ENCODE measurements at regions not wholly inside any gene's neighbourhood (a gene's known extent, or its start where the extent isn't known, plus 50 kb on each side); places are given as distances from the start of the nearest gene placed in this dataset.

- H3K36me3 ChIP-seq (ENCODE audit: control insufficient read depth, insufficient read depth, low read length), result no peaks in the 10 kb centered on the region
- H3K4me3 ChIP-seq (ENCODE audit: low read length), result no peak overlapping the region
- H3K4me1 ChIP-seq (ENCODE audit: control insufficient read depth, insufficient read depth, low read length), result peaks cover 3% of the 10 kb centered on the region
- no peak for DNase-seq
- no peaks in the 10 kb centered on the region for H3K27me3 ChIP-seq (ENCODE audit: control insufficient read depth, insufficient read depth, low read length)
- 90% methylated on average over 2 of the region's 2 CpGs for WGBS (ENCODE audit: insufficient coverage)
- no peaks in the 10 kb centered on the region for H3K9me3 ChIP-seq (replicated peaks; ENCODE audit: control insufficient read depth, low read depth, low read length)
- no peak overlapping the region for H3K27ac ChIP-seq (ENCODE audit: low read length)
Observed at GRCh38 chr2:150588506-150588870, 101.0 kb upstream of the RND3 start.

- Histone ChIP-seq H3K4me3 (ENCODE audit: low read length) (no peak overlapping the region), H3K27me3 (ENCODE audit: control insufficient read depth, insufficient read depth, low read length) (no peaks in the 10 kb centered on the region), H3K4me1 (ENCODE audit: control insufficient read depth, insufficient read depth, low read length) (peaks cover 3% of the 10 kb centered on the region), H3K27ac (ENCODE audit: low read length) (no peak overlapping the region), H3K9me3 (replicated peaks; ENCODE audit: control insufficient read depth, low read depth, low read length) (no peaks in the 10 kb centered on the region), H3K36me3 (ENCODE audit: control insufficient read depth, insufficient read depth, low read length) (no peaks in the 10 kb centered on the region)
- WGBS (ENCODE audit: insufficient coverage), result 36% methylated on average over 7 of the region's 10 CpGs
- peak; percentile 41 for DNase-seq
Observed at GRCh38 chr2:150587547-150588505, 100.4 kb upstream of the RND3 start.

- H3K27ac ChIP-seq (ENCODE audit: low read length), result no peak overlapping the region
- no CpG with 5 or more reads among the region's 3 CpGs for WGBS (ENCODE audit: insufficient coverage)
- peaks cover 3% of the 10 kb centered on the region for H3K4me1 ChIP-seq (ENCODE audit: control insufficient read depth, insufficient read depth, low read length)
- H3K36me3 ChIP-seq (ENCODE audit: control insufficient read depth, insufficient read depth, low read length), result no peaks in the 10 kb centered on the region
- no peaks in the 10 kb centered on the region for H3K9me3 ChIP-seq (replicated peaks; ENCODE audit: control insufficient read depth, low read depth, low read length)
- no peak overlapping the region for H3K4me3 ChIP-seq (ENCODE audit: low read length)
- no peak for DNase-seq
- no peaks in the 10 kb centered on the region for H3K27me3 ChIP-seq (ENCODE audit: control insufficient read depth, insufficient read depth, low read length)
Observed at GRCh38 chr2:150586858-150587257, 99.4 kb upstream of the RND3 start.

GRCh38 chr2:150585221-150585971 lies 97.9 kb upstream of the RND3 start:
- no CpG with 5 or more reads among the region's 4 CpGs for whole genome bisulfite sequencing (ENCODE audit: insufficient coverage)
- no peaks in the 10 kb centered on the region for H3K36me3 ChIP-seq (ENCODE audit: control insufficient read depth, insufficient read depth, low read length)
- H3K27me3 ChIP-seq (ENCODE audit: control insufficient read depth, insufficient read depth, low read length), result no peaks in the 10 kb centered on the region
- H3K4me1 ChIP-seq (ENCODE audit: control insufficient read depth, insufficient read depth, low read length), result peaks cover 3% of the 10 kb centered on the region
- H3K27ac ChIP-seq (ENCODE audit: low read length), result no peak overlapping the region
- no peaks in the 10 kb centered on the region for H3K9me3 ChIP-seq (replicated peaks; ENCODE audit: control insufficient read depth, low read depth, low read length)
- DNase-seq, result no peak
- no peak overlapping the region for H3K4me3 ChIP-seq (ENCODE audit: low read length)

GRCh38 chr2:150584081-150584480 lies 96.6 kb upstream of the RND3 start:
- H3K27me3 ChIP-seq (ENCODE audit: control insufficient read depth, insufficient read depth, low read length), result no peaks in the 10 kb centered on the region
- no peak for DNase-seq
- H3K36me3 ChIP-seq (ENCODE audit: control insufficient read depth, insufficient read depth, low read length), result no peaks in the 10 kb centered on the region
- peaks cover 3% of the 10 kb centered on the region for H3K4me1 ChIP-seq (ENCODE audit: control insufficient read depth, insufficient read depth, low read length)
- no CpG with 5 or more reads among the region's 4 CpGs for WGBS (ENCODE audit: insufficient coverage)
- H3K9me3 ChIP-seq (replicated peaks; ENCODE audit: control insufficient read depth, low read depth, low read length), result peaks cover 4% of the 10 kb centered on the region
- H3K4me3 ChIP-seq (ENCODE audit: low read length), result no peak overlapping the region
- H3K27ac ChIP-seq (ENCODE audit: low read length), result no peak overlapping the region

GRCh38 chr2:150581717-150582472 lies 94.4 kb upstream of the RND3 start:
- no peak overlapping the region for H3K27ac ChIP-seq (ENCODE audit: low read length)
- no peaks in the 10 kb centered on the region for H3K27me3 ChIP-seq (ENCODE audit: control insufficient read depth, insufficient read depth, low read length)
- DNase-seq, result no peak
- H3K36me3 ChIP-seq (ENCODE audit: control insufficient read depth, insufficient read depth, low read length), result no peaks in the 10 kb centered on the region
- H3K4me3 ChIP-seq (ENCODE audit: low read length), result no peak overlapping the region
- peaks cover 14% of the 10 kb centered on the region for H3K9me3 ChIP-seq (replicated peaks; ENCODE audit: control insufficient read depth, low read depth, low read length)
- WGBS (ENCODE audit: insufficient coverage), result no CpG with 5 or more reads among the region's 5 CpGs
- H3K4me1 ChIP-seq (ENCODE audit: control insufficient read depth, insufficient read depth, low read length), result no peaks in the 10 kb centered on the region

- no peaks in the 10 kb centered on the region for H3K27me3 ChIP-seq (ENCODE audit: control insufficient read depth, insufficient read depth, low read length)
- no peaks in the 10 kb centered on the region for H3K36me3 ChIP-seq (ENCODE audit: control insufficient read depth, insufficient read depth, low read length)
- no peaks in the 10 kb centered on the region for H3K4me1 ChIP-seq (ENCODE audit: control insufficient read depth, insufficient read depth, low read length)
- no peak overlapping the region for H3K4me3 ChIP-seq (ENCODE audit: low read length)
- no peak overlapping the region for H3K27ac ChIP-seq (ENCODE audit: low read length)
- DNase-seq, result no peak
- WGBS (ENCODE audit: insufficient coverage), result 86% methylated on average over 2 of the region's 2 CpGs
- H3K9me3 ChIP-seq (replicated peaks; ENCODE audit: control insufficient read depth, low read depth, low read length), result peaks cover 14% of the 10 kb centered on the region
Observed at GRCh38 chr2:150578481-150578880, 91.0 kb upstream of the RND3 start.

GRCh38 chr2:150575861-150576260 lies 88.4 kb upstream of the RND3 start:
- Histone ChIP-seq H3K27ac (ENCODE audit: low read length) (no peak overlapping the region), H3K4me3 (ENCODE audit: low read length) (no peak overlapping the region), H3K27me3 (ENCODE audit: control insufficient read depth, insufficient read depth, low read length) (no peaks in the 10 kb centered on the region), H3K36me3 (ENCODE audit: control insufficient read depth, insufficient read depth, low read length) (no peaks in the 10 kb centered on the region), H3K4me1 (ENCODE audit: control insufficient read depth, insufficient read depth, low read length) (no peaks in the 10 kb centered on the region), H3K9me3 (replicated peaks; ENCODE audit: control insufficient read depth, low read depth, low read length) (peaks cover 14% of the 10 kb centered on the region)
- WGBS (ENCODE audit: insufficient coverage), result 83% methylated on average over 1 of the region's 1 CpG
- DNase-seq, result no peak

- Histone ChIP-seq H3K27me3 (ENCODE audit: control insufficient read depth, insufficient read depth, low read length) (no peaks in the 10 kb centered on the region), H3K36me3 (ENCODE audit: control insufficient read depth, insufficient read depth, low read length) (no peaks in the 10 kb centered on the region), H3K4me1 (ENCODE audit: control insufficient read depth, insufficient read depth, low read length) (no peaks in the 10 kb centered on the region), H3K27ac (ENCODE audit: low read length) (no peak overlapping the region), H3K4me3 (ENCODE audit: low read length) (no peak overlapping the region), H3K9me3 (replicated peaks; ENCODE audit: control insufficient read depth, low read depth, low read length) (no peaks in the 10 kb centered on the region)
- DNase-seq, result no peak
Observed at GRCh38 chr2:150572961-150573395, 85.5 kb upstream of the RND3 start.
